Peyer's patch (tissue), 4 donors: ENCODE measurements at regions not wholly inside any gene's neighbourhood (a gene's known extent, or its start where the extent isn't known, plus 50 kb on each side); places are given as distances from the start of the nearest gene placed in this dataset.

Experiments used
- CTCF ChIP-seq, 6 experiments: fragments of 450-650 bp in 4 of 6; fragments of 200-600 bp in 2 of 6; sonication (generic) in 1 of 6; IDR thresholded peaks; one replicate each; pipeline ENCODE4 v1.5.1; 2017 to 2019; ENCODE audit warnings: antibody characterized with exemption in 6 of 6, mild to moderate bottlenecking in 3 of 6, moderate library complexity in 1 of 6
- POLR2A ChIP-seq, 2 donors: fragments of 450-650 bp; IDR thresholded peaks; one replicate each; pipeline ENCODE4 v1.5.1; 2017; ENCODE audit warnings: antibody characterized with exemption in 2 of 2, mild to moderate bottlenecking in 2 of 2, moderate library complexity in 2 of 2

- TF ChIP-seq POLR2A (IDR thresholded peaks at IDR 0.05) (no peak), CTCF (IDR thresholded peaks at IDR 0.05) (no peak)
Observed at GRCh38 chr13:88857256-88857655, 1186.1 kb downstream of the SLITRK5 start.
